Activated CD4-positive, CD25-positive, alpha-beta regulatory T cell treated with anti-CD3 and anti-CD28 coated beads, Interleukin-2, amount 50 U/mL, for 24 hours (primary cell): ENCODE measurements at regions not wholly inside any gene's neighbourhood (a gene's known extent, or its start where the extent isn't known, plus 50 kb on each side); places are given as distances from the start of the nearest gene placed in this dataset.
"Not testable (repeated sequence)": the region's sequence is repeated elsewhere in the genome, so short reads cannot be mapped to it uniquely, and the experiment has no call there.

Experiments
- ATAC-seq, 2 donors: fragments of 150-1000 bp; cut with Tn5 transposase; one replicate each; pipeline ENCODE4 v1.10.0; 2021; ENCODE audit warnings: mild to moderate bottlenecking in 1 of 2, moderate library complexity in 1 of 2

GRCh38 chr2:88865801-88866371, 174.4 kb downstream of the RPIA start:
- ATAC-seq = peak in 1 of 2 donors; percentile 46

- no peak for ATAC-seq
Measured at GRCh38 chr2:88866756-88867155, 175.3 kb downstream of the RPIA start.

GRCh38 chr2:88868861-88869260, 177.4 kb downstream of the RPIA start:
- ATAC-seq = no peak

DNA sequence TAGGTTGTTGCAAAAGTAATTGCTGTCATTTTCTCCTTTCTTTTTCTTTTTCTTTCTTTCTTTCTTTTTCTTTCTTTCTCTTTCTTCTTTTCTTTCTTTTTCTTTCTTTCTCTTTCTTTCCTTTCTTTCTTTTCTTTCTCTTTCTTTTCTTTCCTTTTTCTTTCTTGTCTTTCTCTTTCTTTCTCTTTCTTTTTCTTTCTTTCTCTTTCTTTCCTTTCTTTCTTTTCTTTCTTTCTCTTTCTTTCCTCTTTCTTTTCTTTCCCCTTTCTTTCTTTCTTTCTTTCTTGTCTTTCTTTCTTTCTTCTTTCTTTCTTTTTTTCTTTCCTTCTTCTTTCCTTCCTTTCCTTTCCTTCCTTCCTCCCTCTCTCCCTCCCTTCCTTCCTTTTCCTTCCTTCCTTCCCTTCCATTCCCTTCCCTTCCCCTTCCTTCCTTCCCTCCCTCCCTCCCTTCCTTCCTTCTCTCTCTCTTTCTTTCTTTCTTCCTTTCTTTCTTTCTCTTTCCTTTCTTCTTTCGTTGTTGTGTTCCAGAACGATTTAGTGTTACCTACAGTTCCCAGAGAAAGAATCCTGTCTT, 178.9 kb downstream of the RPIA start:
- ATAC-seq = no peak

GRCh38 chr2:88871336-88871735, 179.9 kb downstream of the RPIA start:
- ATAC-seq = no peak

DNA sequence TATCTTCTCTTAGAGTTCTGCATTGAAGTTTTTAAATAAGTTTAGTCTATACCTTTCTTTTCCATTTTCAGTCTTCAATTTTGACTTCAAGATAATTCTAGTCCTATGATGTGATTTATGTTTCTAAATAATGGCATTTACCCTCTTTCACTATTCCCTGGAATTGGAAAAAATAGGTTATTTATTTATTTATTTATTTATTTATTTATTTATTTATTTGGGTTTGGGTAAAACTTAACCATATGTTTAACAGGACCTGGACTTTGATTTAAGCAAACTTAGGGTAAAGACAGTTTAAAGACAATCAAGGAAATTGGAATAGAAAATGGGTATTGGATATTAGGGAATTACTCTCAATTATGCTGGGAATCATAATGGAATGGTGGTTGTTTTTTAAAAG, 182.1 kb downstream of the RPIA start:
- no peak for ATAC-seq

GRCh38 chr2:88874063-88874657, 182.7 kb downstream of the RPIA start:
- ATAC-seq = peak; percentile 46 to 59

DNA sequence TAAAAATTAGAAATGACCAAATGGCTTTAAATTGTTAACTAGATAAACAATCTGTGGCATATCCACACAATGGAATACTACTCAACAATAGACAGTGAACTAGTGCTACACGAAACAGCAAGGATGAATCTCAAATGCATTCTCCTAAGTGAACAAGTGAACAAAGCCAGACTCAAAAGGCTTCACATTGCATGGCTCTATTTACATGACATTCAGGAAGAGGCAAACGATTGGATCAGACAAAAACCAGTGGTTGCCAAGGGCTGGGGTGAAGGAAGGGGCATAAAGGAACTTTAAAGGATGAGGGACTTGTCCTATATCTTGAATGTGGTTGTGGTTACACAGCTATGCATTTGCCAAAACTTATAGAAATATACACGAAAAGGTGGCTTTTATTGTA, 184.3 kb downstream of the RPIA start:
- ATAC-seq = no peak

- ATAC-seq = peak in 1 of 2 donors; percentile 53
Measured at GRCh38 chr2:88880441-88880953, 189.0 kb downstream of the RPIA start.

GRCh38 chr2:88885275-88885674, 193.8 kb downstream of the RPIA start:
- no peak for ATAC-seq

DNA sequence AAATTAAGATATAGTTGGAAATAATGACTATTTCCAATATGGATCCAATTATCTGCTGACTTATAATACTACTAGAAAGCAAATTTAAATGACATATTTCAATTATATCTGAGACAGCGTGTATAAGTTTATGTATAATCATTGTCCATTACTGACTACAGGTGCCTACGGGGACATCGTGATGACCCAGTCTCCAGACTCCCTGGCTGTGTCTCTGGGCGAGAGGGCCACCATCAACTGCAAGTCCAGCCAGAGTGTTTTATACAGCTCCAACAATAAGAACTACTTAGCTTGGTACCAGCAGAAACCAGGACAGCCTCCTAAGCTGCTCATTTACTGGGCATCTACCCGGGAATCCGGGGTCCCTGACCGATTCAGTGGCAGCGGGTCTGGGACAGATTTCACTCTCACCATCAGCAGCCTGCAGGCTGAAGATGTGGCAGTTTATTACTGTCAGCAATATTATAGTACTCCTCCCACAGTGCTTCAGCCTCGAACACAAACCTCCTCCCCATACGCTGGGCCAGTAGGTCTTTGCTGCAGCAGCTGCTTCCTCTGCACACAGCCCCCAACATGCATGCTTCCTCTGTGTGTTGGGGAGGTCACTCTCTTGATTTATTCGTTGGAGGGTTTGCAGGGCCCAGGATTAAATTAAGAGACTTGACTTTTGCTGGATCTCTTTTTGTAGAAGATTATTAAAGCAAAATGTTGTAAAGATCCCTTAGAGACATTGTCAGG, 194.4 kb downstream of the RPIA start:
- no peak for ATAC-seq

- ATAC-seq = not testable (repeated sequence)
Measured at GRCh38 chr2:88887466-88887865, 196.0 kb downstream of the RPIA start.

GRCh38 chr2:88892207-88892606, 200.7 kb downstream of the RPIA start:
- no peak for ATAC-seq

- ATAC-seq = no peak
Measured at GRCh38 chr2:88892788-88893187, 201.3 kb downstream of the RPIA start.

- no peak for ATAC-seq
Measured at GRCh38 chr2:88896971-88897370, 205.5 kb downstream of the RPIA start.

- ATAC-seq = no peak
Measured at GRCh38 chr2:88897715-88898114, 206.2 kb downstream of the RPIA start.

DNA sequence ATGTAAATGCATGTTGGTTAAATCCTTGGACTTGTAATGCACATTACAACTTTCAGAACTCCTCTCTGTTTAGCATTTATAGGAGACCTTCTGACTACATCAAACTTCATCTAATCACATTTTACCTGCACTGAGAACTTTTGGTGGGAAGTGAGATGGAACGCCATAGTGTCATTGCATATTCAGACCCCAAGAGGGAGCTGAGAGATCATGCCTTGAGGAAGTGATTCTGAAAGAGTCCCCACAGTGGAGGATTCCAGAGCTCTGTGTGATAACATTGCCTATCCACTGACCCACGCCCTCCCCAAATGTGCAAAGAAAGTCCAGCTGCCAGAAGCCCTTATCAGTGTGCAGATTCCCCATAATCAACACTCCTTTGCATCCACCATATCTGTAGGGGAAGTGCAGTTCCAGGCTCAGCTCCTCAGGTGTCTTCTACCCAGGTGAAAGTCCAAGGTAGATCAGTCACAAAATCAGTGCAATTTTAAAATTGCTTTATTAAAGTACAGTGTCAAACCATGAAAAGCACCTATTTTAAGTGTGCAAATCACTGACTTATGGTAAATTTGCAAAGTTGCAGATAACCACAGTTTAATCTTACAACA, 212.4 kb downstream of the RPIA start:
- ATAC-seq = no peak

DNA sequence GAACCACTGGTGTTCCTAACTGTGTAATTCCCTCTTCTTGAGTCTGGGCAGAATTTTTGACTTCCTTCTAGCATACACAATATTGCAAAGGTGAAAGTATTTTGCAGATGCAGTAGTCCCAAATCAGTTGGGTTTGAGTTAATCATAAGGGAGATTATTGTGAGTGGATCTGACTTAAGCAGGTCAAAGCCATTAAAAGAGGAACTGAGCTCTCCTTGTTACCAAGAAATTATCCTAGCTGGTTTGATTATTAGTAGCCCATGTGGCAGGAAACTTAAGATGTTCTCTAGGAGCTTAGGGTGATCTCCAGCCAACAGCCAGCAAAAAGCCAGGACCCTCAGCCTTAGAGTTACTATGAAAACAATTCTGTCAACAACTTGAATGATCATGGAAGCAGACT, 221.8 kb downstream of the RPIA start:
- no peak for ATAC-seq

- ATAC-seq = no peak
Measured at GRCh38 chr2:88919087-88919738, 227.7 kb downstream of the RPIA start.

GRCh38 chr2:88920399-88920798, 228.9 kb downstream of the RPIA start:
- ATAC-seq = not testable (repeated sequence)

DNA sequence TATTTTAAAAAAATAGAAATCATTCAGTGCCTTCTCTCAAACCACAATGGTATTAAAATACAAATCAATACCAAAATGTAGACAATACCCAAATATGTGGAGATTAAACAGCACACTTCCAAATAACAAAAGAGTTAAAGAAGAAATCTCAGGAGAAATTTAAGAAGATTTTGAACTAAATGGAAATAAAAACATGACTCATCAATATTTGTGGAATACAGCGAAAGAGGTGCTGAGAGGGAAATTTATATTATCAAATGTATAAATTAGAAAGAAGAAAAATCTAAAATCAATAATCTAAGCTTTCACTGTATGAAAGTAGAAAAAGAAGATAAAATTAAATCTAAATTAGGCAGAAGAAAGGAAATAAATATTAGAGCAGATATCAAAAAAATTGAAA, 233.1 kb downstream of the RPIA start:
- ATAC-seq = no peak

GRCh38 chr2:88925770-88926462, 234.4 kb downstream of the RPIA start:
- ATAC-seq = no peak
